ENCODE measurements at regions not wholly inside any gene's neighbourhood (a gene's known extent, or its start where the extent isn't known, plus 50 kb on each side); places are given as distances from the start of the nearest gene placed in this dataset.
"Not testable (repeated sequence)": the region's sequence is repeated elsewhere in the genome, so short reads cannot be mapped to it uniquely, and the experiment has no call there.

GRCh38 chr5:122515210-122515609, 203.2 kb downstream of the SNCAIP start:
- not testable (repeated sequence) for DNase-seq (ENCODE audit: extremely low read depth, low read depth); H3K4me3 ChIP-seq (replicated peaks; ENCODE audit: low read depth, low read length)

GRCh38 chr5:122515709-122516431, 203.8 kb downstream of the SNCAIP start:
- H3K4me3 ChIP-seq (replicated peaks; ENCODE audit: low read depth, low read length): no peak overlapping the region
- TF ChIP-seq CTCF (IDR thresholded peaks at IDR 0.05; ENCODE audit: low read depth, low read length, missing control alignments): peak; percentile 68

GRCh38 chr5:122516432-122516743, 204.4 kb downstream of the SNCAIP start:
- no peak overlapping the region for H3K4me3 ChIP-seq (replicated peaks; ENCODE audit: low read depth, low read length)
- TF ChIP-seq CTCF (IDR thresholded peaks at IDR 0.05; ENCODE audit: low read depth, low read length, missing control alignments): no peak
- no peak for DNase-seq (ENCODE audit: extremely low read depth, low read depth)

More at GRCh38 chr5:122515709-122516431, 203.8 kb downstream of the SNCAIP start:
- peak; percentile 43 for DNase-seq (ENCODE audit: extremely low read depth, low read depth)

GRCh38 chr5:122517091-122517490, 205.1 kb downstream of the SNCAIP start:
- DNase-seq (ENCODE audit: extremely low read depth, low read depth): no peak
- TF ChIP-seq CTCF (IDR thresholded peaks at IDR 0.05; ENCODE audit: low read depth, low read length, missing control alignments): no peak
- no peak overlapping the region for H3K4me3 ChIP-seq (replicated peaks; ENCODE audit: low read depth, low read length)

DNA sequence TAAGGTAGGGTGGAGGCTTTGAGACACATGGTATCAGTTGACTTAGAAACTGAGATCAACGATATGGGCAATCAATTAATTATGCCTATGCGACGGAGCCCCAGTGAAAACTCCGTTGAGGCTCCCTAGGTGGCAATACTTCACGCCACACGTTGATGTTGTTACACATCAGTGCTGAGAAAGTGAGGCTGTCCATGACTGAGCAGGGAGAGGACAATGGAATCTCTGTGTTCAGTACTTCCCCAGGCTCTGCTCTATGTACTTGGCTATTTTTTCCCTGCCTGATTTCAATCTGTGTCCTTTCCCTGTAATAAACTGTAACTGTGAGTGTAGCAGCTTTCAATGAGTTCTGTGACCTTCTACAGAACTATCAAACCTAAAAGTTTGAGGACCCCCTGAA, 211.7 kb downstream of the SNCAIP start:
- H3K4me3 ChIP-seq (replicated peaks; ENCODE audit: low read depth, low read length): no peak overlapping the region
- DNase-seq (ENCODE audit: extremely low read depth, low read depth): no peak
- no peak for TF ChIP-seq CTCF (IDR thresholded peaks at IDR 0.05; ENCODE audit: low read depth, low read length, missing control alignments)

DNA sequence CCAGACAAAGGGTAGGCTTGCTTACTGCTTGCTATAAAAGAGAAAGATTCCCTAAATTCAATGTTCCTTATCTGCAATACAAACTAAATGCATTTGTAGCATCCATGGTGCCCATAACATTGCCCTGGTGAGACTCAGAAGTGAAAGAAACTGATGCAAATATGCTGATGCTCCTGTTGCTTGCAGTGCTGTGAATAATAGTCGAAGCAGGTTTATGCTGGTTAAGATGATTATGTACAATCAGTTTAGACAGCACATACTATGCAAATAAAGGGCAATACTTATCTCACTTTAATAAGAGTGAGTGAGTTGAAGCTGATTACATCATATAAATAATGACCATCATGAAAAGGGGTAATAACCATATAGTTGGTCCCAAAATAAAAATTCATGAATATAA, 215.5 kb downstream of the SNCAIP start:
- H3K4me3 ChIP-seq (replicated peaks; ENCODE audit: low read depth, low read length): no peak overlapping the region
- no peak for TF ChIP-seq CTCF (IDR thresholded peaks at IDR 0.05; ENCODE audit: low read depth, low read length, missing control alignments)
- DNase-seq (ENCODE audit: extremely low read depth, low read depth): no peak

DNA sequence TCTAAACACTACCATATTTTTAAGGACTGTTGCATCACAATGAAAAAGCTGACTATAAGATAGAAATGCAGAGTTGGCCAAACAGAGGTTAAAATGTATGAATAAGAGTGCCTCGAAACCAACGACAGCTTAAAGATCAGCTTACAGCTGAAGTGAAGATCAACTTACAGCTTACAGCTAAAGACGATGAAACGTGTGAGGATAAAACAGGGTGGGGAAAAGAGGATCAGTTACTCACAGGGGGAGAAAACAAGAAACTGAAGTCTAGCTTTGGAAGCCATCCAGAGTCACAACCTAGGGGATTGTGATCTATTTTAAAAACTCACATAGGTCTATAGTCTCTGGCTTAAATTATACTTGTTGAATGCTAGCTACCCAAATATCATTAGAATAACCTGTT, 220.0 kb downstream of the SNCAIP start:
- no peak for DNase-seq (ENCODE audit: extremely low read depth, low read depth)
- TF ChIP-seq CTCF (IDR thresholded peaks at IDR 0.05; ENCODE audit: low read depth, low read length, missing control alignments): no peak
- no peak overlapping the region for H3K4me3 ChIP-seq (replicated peaks; ENCODE audit: low read depth, low read length)
